K562 (cell line): ENCODE measurements at regions not wholly inside any gene's neighbourhood (a gene's known extent, or its start where the extent isn't known, plus 50 kb on each side); places are given as distances from the start of the nearest gene placed in this dataset.

Source experiments
- FOXA1 ChIP-seq: fragments of 450-650 bp; IDR thresholded peaks from 2 replicates; pipeline ENCODE4 v1.6.1; 2016; ENCODE audit warnings: mild to moderate bottlenecking, borderline replicate concordance
- GMEB1 ChIP-seq: fragments of 250-450 bp; sonication (Bioruptor Pico); IDR thresholded peaks from 2 replicates; pipeline ENCODE4 v1.4.0; 2020; ENCODE audit warnings: mild to moderate bottlenecking
- HIVEP1 ChIP-seq: fragments of 250-450 bp; sonication (Bioruptor Pico); IDR thresholded peaks from 2 replicates; pipeline ENCODE4 v1.4.0; 2020; ENCODE audit warnings: mild to moderate bottlenecking
- NFYB ChIP-seq: IDR thresholded peaks from 2 replicates; pipeline ENCODE4 v1.6.1; 2011; ENCODE audit warnings: mild to moderate bottlenecking, moderate library complexity; ENCODE audit not compliant: insufficient read length; ENCODE audit errors: extremely low read depth
- PBX2 ChIP-seq, 2 experiments: IDR thresholded peaks in 1 of 2; conservative IDR thresholded peaks in 1 of 2; 2 replicates each; pipeline ENCODE4 v1.6.1; 2016; ENCODE audit warnings: low read depth in 2 of 2, mild to moderate bottlenecking in 1 of 2, missing compliant biosample characterization in 1 of 2, missing genetic modification characterization in 1 of 2, moderate library complexity in 1 of 2
- POLR2H ChIP-seq: IDR thresholded peaks from 2 replicates; pipeline ENCODE4 v1.6.1; 2016; ENCODE audit warnings: missing genetic modification characterization, low read depth, mild to moderate bottlenecking, control low read depth, missing compliant biosample characterization, moderate library complexity
- RBM25 ChIP-seq: fragments of 200-400 bp; formaldehyde crosslinking; IDR thresholded peaks from 2 replicates; pipeline ENCODE4 v1.6.1; 2018; ENCODE audit warnings: low read length, low read depth, moderate library complexity; ENCODE audit not compliant: severe bottlenecking
- STAT6 ChIP-seq: sonication (generic); formaldehyde crosslinking; IDR thresholded peaks from 2 replicates; pipeline ENCODE4 v1.8.1; 2023; ENCODE audit warnings: mild to moderate bottlenecking, missing genetic modification reagents
- TRIM24 ChIP-seq, 2 experiments: fragments of 450-650 bp; IDR thresholded peaks; 2 replicates each; pipeline ENCODE4 v1.6.1; 2016
- ZNF316 ChIP-seq: fragments of 450-650 bp; IDR thresholded peaks from 2 replicates; pipeline ENCODE4 v1.6.1; 2016
- TF ChIP-seq, protein P1 (sequence below): fragments of 250-450 bp; sonication (Bioruptor Pico); IDR thresholded peaks from 2 replicates; pipeline ENCODE4 v1.8.0; 2022; ENCODE audit warnings: moderate library complexity, mild to moderate bottlenecking, inconsistent platforms

DNA sequence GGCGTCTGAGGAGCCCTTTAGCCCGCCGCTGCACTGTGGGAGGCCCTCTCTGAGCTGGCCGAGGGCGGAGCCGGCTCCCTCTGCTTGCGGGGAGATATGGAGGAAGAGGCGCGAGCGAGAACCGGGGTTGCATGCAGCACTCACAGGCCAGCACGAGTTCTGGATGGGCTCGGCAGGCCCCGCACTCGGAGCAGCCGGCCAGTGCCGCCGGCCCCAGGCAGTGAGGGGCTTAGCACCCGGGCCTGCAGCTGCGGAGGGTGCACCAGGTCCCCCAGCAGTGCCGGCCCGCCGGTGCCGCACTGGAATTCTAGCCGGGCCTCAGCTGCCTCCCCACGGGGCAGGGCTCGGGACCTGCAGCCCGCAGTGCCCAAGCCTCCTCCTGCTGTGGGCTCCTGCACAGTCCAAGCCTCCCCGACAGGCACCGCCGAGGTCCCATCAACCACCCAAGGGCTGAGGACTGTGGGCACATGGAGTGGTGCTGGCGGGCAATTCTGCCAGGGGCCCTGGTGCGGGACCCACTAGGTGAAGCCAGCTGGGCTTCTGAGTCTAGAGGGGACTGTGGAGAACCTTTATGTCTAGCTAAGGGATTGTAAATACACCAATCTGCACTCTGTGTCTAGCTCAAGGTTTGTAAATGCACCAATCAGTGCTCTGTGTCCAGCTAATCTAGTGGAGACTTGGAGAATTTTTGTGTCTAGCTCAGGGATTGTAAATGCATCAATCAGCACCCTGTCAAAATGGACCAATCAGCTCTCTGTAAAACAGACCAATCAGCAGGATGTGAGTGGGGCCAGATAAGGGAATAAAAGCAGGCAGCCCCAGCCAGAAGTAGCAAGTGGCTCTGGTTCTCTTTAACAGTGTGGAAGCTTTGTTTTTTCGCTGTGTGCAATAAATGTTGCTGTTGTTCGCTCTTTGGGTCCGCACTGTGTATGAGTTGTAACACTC lies 329.7 kb upstream of the JARID2 start (continued):
- TF ChIP-seq RBM25 = peak; percentile 29
- peak; percentile 44; the same call in 1 of the 2 replicates for TF ChIP-seq ZNF316
- TF ChIP-seq HIVEP1 (CRISPR knock-in tag) = no peak
- TF ChIP-seq PBX2 (CRISPR knock-in tag; IDR thresholded peaks at IDR 0.05; ENCODE audit: low read depth) = no peak
- TF ChIP-seq PBX2 (tag; conservative IDR thresholded peaks at IDR 0.05; ENCODE audit: low read depth) = peak; percentile 79
- TF ChIP-seq STAT6 (CRISPR knock-in tag) = no peak
- no peak for TF ChIP-seq GMEB1
- TF ChIP-seq TRIM24 (IDR thresholded peaks at IDR 0.05) = no peak
- no peak for TF ChIP-seq POLR2H
- TF ChIP-seq FOXA1 = no peak
- TF ChIP-seq, protein P1, sequence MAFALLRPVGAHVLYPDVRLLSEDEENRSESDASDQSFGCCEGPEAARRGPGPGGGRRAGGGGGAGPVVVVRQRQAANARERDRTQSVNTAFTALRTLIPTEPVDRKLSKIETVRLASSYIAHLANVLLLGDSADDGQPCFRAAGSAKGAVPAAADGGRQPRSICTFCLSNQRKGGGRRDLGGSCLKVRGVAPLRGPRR (CRISPR knock-in tag) = no peak
- TF ChIP-seq NFYB = peak; percentile 72
